Fibroblast of lung (primary cell): ENCODE measurements at regions not wholly inside any gene's neighbourhood (a gene's known extent, or its start where the extent isn't known, plus 50 kb on each side); places are given as distances from the start of the nearest gene placed in this dataset.

Experiments
- EZH2 ChIP-seq: IDR thresholded peaks from 2 replicates; pipeline ENCODE4 v1.5.1; 2012; ENCODE audit warnings: low read length, control low read depth, mild to moderate bottlenecking; ENCODE audit errors: missing control alignments
- TF ChIP-seq, protein P1 (sequence below), 2 donors: IDR thresholded peaks in 1 of 2; conservative IDR thresholded peaks in 1 of 2; 1 replicate in 1 of 2; 2 replicates in 1 of 2; pipeline ENCODE4 v1.5.1; 2011 to 2012; ENCODE audit warnings: low read length in 2 of 2, control low read depth in 1 of 2, inconsistent platforms in 1 of 2, low read depth in 1 of 2, mild to moderate bottlenecking in 1 of 2

DNA sequence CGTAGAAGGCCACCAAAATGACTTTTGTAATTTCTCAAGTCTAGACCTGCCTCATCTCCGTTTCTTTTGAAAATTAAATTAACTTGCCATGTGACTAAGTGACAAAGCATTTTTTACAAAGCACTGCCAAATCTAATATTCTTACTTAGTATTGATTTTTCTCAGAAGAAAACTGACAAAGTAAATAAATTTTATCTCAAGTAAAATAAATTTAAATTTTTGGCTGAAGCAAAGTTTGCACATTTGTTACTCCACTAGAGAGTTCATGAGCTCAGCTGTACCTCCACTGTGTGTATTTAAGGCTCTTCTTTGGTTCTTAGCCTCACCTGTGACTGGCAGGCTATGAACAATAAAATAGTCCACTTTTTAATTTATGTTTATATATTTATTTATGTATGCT is 441.1 kb upstream of the PCDH10 start:
- TF ChIP-seq, protein P1, sequence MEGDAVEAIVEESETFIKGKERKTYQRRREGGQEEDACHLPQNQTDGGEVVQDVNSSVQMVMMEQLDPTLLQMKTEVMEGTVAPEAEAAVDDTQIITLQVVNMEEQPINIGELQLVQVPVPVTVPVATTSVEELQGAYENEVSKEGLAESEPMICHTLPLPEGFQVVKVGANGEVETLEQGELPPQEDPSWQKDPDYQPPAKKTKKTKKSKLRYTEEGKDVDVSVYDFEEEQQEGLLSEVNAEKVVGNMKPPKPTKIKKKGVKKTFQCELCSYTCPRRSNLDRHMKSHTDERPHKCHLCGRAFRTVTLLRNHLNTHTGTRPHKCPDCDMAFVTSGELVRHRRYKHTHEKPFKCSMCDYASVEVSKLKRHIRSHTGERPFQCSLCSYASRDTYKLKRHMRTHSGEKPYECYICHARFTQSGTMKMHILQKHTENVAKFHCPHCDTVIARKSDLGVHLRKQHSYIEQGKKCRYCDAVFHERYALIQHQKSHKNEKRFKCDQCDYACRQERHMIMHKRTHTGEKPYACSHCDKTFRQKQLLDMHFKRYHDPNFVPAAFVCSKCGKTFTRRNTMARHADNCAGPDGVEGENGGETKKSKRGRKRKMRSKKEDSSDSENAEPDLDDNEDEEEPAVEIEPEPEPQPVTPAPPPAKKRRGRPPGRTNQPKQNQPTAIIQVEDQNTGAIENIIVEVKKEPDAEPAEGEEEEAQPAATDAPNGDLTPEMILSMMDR (conservative IDR thresholded peaks at IDR 0.05 in 1 of 2, IDR thresholded peaks at IDR 0.05 in 1 of 2; ENCODE audit: low read depth in 1 of 2, low read length in 2 of 2), result no peak
- TF ChIP-seq EZH2, result no peak
